Panc1 (cell line): ENCODE measurements at regions not wholly inside any gene's neighbourhood (a gene's known extent, or its start where the extent isn't known, plus 50 kb on each side); places are given as distances from the start of the nearest gene placed in this dataset.

Experiments used
- CTCF ChIP-seq: fragments of 450-650 bp; IDR thresholded peaks from 2 replicates; pipeline ENCODE4 v1.5.1; 2017; ENCODE audit warnings: mild to moderate bottlenecking
- POLR2AphosphoS5 ChIP-seq: IDR thresholded peaks from 2 replicates; pipeline ENCODE4 v1.6.1; 2012; ENCODE audit warnings: mild to moderate bottlenecking, low read depth, low read length, moderate library complexity
- REST ChIP-seq, 2 experiments: IDR thresholded peaks; 2 replicates each; pipeline ENCODE4 v1.6.1; 2011 to 2012; ENCODE audit warnings: low read depth in 2 of 2, control low read depth in 1 of 2, low read length in 1 of 2, mild to moderate bottlenecking in 1 of 2, moderate library complexity in 1 of 2; ENCODE audit not compliant: insufficient read depth in 1 of 2
- TCF7L2 ChIP-seq: IDR thresholded peaks from 2 replicates; pipeline ENCODE4 v1.6.1; 2011; ENCODE audit warnings: mild to moderate bottlenecking, low read depth, low read length, inconsistent platforms

- TF ChIP-seq REST (IDR thresholded peaks at IDR 0.05; ENCODE audit: insufficient read depth in 1 of 2, low read depth in 2 of 2, low read length in 1 of 2) (no peak), TCF7L2 (no peak), POLR2AphosphoS5 (no peak), CTCF (no peak)
Observed at GRCh38 chr6:168154263-168154917, 75.4 kb upstream of the FRMD1 start.
